ENCODE measurements at regions not wholly inside any gene's neighbourhood (a gene's known extent, or its start where the extent isn't known, plus 50 kb on each side); places are given as distances from the start of the nearest gene placed in this dataset.

DNA sequence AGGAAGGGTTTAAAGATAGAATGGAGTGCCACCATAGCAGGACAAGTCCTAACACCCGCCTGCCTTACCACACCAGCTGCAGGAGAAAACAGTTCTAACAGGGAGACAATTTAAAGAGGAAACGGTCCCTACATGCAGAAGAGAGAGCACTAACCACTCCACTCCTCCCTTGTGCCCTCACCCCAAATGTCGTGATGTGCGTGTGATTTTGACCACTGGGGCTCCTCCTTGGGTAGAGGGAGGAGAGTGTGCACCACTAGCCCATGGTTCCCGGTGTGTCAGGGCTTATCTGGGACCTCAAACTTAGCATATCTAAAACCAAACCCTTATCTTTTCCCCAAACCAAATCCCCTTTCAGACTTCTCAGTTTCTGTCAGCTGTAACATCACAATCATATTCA, 105.5 kb upstream of the CCDC68 start:
- Histone ChIP-seq H3K9me3 (ENCODE audit: low read depth) (no peaks in the 10 kb centered on the region), H3K27me3 (no peaks in the 10 kb centered on the region), H3K4me1 (ENCODE audit: insufficient read depth) (no peaks in the 10 kb centered on the region), H2AFZ (no peak overlapping the region), H3K36me3 (replicated peaks; ENCODE audit: insufficient read depth, low read depth) (no peaks in the 10 kb centered on the region), H3K79me2 (no peaks in the 10 kb centered on the region), H3K9me2 (replicated peaks; ENCODE audit: insufficient read depth) (no peaks in the 10 kb centered on the region), H4K20me1 (ENCODE audit: insufficient read depth, poor library complexity, severe bottlenecking) (no peaks in the 10 kb centered on the region), H3K4me3 (no peak overlapping the region), H3K27ac (no peak overlapping the region), H3K4me2 (no peak overlapping the region)
- 85% methylated on average over 5 of the region's 5 CpGs for WGBS (ENCODE audit: low lambda C conversion rate, missing lambda C conversion rate)
- DNase-seq (ENCODE audit: low spot score) = no peak
- no peak for TF ChIP-seq EZH2phosphoT487 (IDR thresholded peaks at IDR 0.05; ENCODE audit: low read depth, severe bottlenecking, unreplicated experiment)
- no peak for TF ChIP-seq EZH2 (IDR thresholded peaks at IDR 0.05; ENCODE audit: borderline replicate concordance)
- TF ChIP-seq, protein P1, sequence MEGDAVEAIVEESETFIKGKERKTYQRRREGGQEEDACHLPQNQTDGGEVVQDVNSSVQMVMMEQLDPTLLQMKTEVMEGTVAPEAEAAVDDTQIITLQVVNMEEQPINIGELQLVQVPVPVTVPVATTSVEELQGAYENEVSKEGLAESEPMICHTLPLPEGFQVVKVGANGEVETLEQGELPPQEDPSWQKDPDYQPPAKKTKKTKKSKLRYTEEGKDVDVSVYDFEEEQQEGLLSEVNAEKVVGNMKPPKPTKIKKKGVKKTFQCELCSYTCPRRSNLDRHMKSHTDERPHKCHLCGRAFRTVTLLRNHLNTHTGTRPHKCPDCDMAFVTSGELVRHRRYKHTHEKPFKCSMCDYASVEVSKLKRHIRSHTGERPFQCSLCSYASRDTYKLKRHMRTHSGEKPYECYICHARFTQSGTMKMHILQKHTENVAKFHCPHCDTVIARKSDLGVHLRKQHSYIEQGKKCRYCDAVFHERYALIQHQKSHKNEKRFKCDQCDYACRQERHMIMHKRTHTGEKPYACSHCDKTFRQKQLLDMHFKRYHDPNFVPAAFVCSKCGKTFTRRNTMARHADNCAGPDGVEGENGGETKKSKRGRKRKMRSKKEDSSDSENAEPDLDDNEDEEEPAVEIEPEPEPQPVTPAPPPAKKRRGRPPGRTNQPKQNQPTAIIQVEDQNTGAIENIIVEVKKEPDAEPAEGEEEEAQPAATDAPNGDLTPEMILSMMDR (IDR thresholded peaks at IDR 0.05; ENCODE audit: poor library complexity) = no peak

DNA sequence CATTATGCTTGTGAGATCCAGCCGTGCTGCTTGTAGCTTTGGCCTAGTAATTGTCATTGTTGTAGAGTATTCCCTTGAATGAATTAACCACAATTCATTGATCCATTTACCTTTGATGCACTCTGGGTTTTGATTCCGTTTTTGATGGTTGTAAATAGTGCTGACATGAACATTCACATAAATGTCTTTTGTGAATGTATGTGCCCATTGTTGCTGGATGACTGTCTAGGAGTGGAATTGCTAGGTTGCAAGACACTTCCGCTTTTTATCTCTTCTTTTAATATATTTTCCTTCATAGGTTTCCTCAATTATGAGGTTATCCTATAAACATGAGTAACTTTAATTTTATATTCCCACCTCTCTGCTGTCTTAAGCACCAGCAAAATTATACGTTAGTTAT, 104.8 kb upstream of the CCDC68 start:
- 88% methylated on average over 4 of the region's 4 CpGs for WGBS (ENCODE audit: low lambda C conversion rate, missing lambda C conversion rate)
- H3K36me3 ChIP-seq (replicated peaks; ENCODE audit: insufficient read depth, low read depth) = no peaks in the 10 kb centered on the region

DNA sequence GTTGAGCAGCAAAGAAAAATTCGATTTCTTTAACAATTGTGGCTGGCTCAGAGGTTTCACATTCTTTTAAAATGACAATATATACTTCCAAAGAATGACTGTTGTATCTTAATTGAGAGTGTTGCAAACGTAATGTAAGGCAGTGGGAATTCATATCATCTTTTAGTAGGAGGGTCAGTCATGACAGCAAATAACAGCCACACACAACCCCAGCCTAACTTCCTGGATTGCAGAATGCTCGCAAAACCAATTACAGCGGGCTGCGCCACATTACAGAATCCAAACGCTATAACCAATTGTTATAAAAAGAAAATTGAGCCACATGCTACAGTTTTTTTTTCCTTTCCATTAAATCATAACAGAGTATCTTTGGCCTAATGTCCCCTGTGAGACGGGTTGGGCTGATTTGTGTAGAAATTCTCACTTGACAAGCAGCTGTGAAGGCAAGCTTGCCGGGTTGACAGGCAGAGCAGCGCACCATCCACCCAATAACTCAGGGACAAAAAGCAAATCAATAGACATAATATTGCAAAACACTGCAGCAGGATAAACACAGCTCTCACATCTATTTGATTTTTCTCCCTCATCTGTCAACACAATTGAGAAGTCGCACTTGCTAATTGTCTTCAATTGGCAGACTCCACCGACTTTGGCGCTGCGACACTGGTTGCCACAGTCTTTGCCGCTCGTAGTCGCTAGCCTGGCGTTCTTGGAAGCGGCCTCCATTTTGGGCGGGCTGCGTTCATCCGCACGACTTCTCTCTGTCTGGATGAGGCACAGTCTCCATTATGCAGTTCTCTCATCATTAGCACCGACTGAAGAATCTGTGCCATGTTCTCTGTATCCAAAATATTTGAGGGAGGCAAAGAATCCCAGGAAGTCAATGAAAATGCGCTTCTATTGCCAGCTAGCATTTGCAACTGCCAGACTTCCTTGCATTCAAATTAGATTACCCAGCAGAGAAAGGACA, 95.0 kb upstream of the CCDC68 start:
- no peaks in the 10 kb centered on the region for H3K27me3 ChIP-seq
- no peak overlapping the region for H3K4me2 ChIP-seq
- no peaks in the 10 kb centered on the region for H4K20me1 ChIP-seq (ENCODE audit: insufficient read depth, poor library complexity, severe bottlenecking)
- no peaks in the 10 kb centered on the region for H3K4me1 ChIP-seq (ENCODE audit: insufficient read depth)
- no peak overlapping the region for H2AFZ ChIP-seq
- no peaks in the 10 kb centered on the region for H3K9me3 ChIP-seq (ENCODE audit: low read depth)
- no peaks in the 10 kb centered on the region for H3K36me3 ChIP-seq (replicated peaks; ENCODE audit: insufficient read depth, low read depth)
- no peak for DNase-seq (ENCODE audit: low spot score)
- H3K79me2 ChIP-seq = no peaks in the 10 kb centered on the region
- TF ChIP-seq EZH2 (IDR thresholded peaks at IDR 0.05; ENCODE audit: borderline replicate concordance) (no peak), EZH2phosphoT487 (IDR thresholded peaks at IDR 0.05; ENCODE audit: low read depth, severe bottlenecking, unreplicated experiment) (no peak)
- TF ChIP-seq, protein P1 (IDR thresholded peaks at IDR 0.05; ENCODE audit: poor library complexity) = no peak
- 92% methylated on average over 24 of the region's 24 CpGs for WGBS (ENCODE audit: low lambda C conversion rate, missing lambda C conversion rate)
- no peak overlapping the region for H3K27ac ChIP-seq
- no peaks in the 10 kb centered on the region for H3K9me2 ChIP-seq (replicated peaks; ENCODE audit: insufficient read depth)
- no peak overlapping the region for H3K4me3 ChIP-seq

More for the DNA sequence above, 104.8 kb upstream of the CCDC68 start:
- no peaks in the 10 kb centered on the region for H4K20me1 ChIP-seq (ENCODE audit: insufficient read depth, poor library complexity, severe bottlenecking)
- no peaks in the 10 kb centered on the region for H3K27me3 ChIP-seq
- no peaks in the 10 kb centered on the region for H3K9me3 ChIP-seq (ENCODE audit: low read depth)
- H2AFZ ChIP-seq = no peak overlapping the region
- H3K4me3 ChIP-seq = no peak overlapping the region
- DNase-seq (ENCODE audit: low spot score) = no peak
- no peaks in the 10 kb centered on the region for H3K9me2 ChIP-seq (replicated peaks; ENCODE audit: insufficient read depth)
- H3K4me2 ChIP-seq = no peak overlapping the region
- no peaks in the 10 kb centered on the region for H3K79me2 ChIP-seq
- H3K27ac ChIP-seq = no peak overlapping the region
- TF ChIP-seq EZH2 (IDR thresholded peaks at IDR 0.05; ENCODE audit: borderline replicate concordance) (no peak), EZH2phosphoT487 (IDR thresholded peaks at IDR 0.05; ENCODE audit: low read depth, severe bottlenecking, unreplicated experiment) (no peak)
- TF ChIP-seq, protein P1 (IDR thresholded peaks at IDR 0.05; ENCODE audit: poor library complexity) = no peak
- no peaks in the 10 kb centered on the region for H3K4me1 ChIP-seq (ENCODE audit: insufficient read depth)
